ENCODE measurements at regions not wholly inside any gene's neighbourhood (a gene's known extent, or its start where the extent isn't known, plus 50 kb on each side); places are given as distances from the start of the nearest gene placed in this dataset.

DNA sequence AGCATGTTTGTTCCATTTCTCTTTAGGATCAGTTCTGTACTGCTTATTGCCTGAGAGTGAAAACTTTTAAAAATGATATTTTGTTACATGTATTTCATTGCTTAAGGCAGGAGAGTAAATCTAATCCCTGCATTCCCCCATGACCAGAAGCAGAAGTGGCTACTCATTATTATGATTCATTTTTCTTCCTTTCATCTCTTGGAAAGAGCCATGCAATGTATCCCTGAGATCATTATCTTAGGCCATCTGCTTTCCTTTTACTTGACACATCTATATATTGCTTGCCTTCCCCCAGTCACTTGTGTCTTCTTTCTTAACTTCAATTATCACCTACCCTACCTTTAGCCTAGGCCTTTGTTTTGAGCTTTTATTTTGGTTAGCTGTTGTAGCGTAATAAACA is 430.4 kb upstream of the CHRM3 start:
- Histone ChIP-seq H3K4me3 (ENCODE audit: insufficient read depth, low read length) (no peak overlapping the region), H4K20me1 (ENCODE audit: insufficient read depth, low read length) (no peaks in the 10 kb centered on the region), H3K27me3 (ENCODE audit: insufficient read depth, low read length) (no peaks in the 10 kb centered on the region), H3K4me2 (ENCODE audit: insufficient read depth, low read length) (no peak overlapping the region), H3K4me1 (ENCODE audit: insufficient read depth, low read length) (peaks cover 20% of the 10 kb centered on the region), H3K9me3 (ENCODE audit: low read depth, low read length) (no peaks in the 10 kb centered on the region), H3K79me2 (ENCODE audit: insufficient read depth, low read length) (no peaks in the 10 kb centered on the region), H2AFZ (ENCODE audit: low read length) (no peak overlapping the region), H3K27ac (ENCODE audit: low read depth, low read length) (no peak overlapping the region), H3K36me3 (ENCODE audit: insufficient read depth, low read length) (no peaks in the 10 kb centered on the region)
- no peak for TF ChIP-seq CTCF (IDR thresholded peaks at IDR 0.05; ENCODE audit: extremely low read depth, low read depth, low read length)
- DNase-seq (ENCODE audit: insufficient read length, low spot score, missing footprints) = no peak

- no peak overlapping the region for H2AFZ ChIP-seq (ENCODE audit: low read length)
- no peaks in the 10 kb centered on the region for H3K79me2 ChIP-seq (ENCODE audit: insufficient read depth, low read length)
- TF ChIP-seq CTCF (IDR thresholded peaks at IDR 0.05; ENCODE audit: extremely low read depth, low read depth, low read length) = no peak
- no peak overlapping the region for H3K4me3 ChIP-seq (ENCODE audit: insufficient read depth, low read length)
- no peaks in the 10 kb centered on the region for H3K36me3 ChIP-seq (ENCODE audit: insufficient read depth, low read length)
- H3K4me2 ChIP-seq (ENCODE audit: insufficient read depth, low read length) = no peak overlapping the region
- H4K20me1 ChIP-seq (ENCODE audit: insufficient read depth, low read length) = no peaks in the 10 kb centered on the region
- H3K27ac ChIP-seq (ENCODE audit: low read depth, low read length) = no peak overlapping the region
- no peaks in the 10 kb centered on the region for H3K9me3 ChIP-seq (ENCODE audit: low read depth, low read length)
- no peaks in the 10 kb centered on the region for H3K27me3 ChIP-seq (ENCODE audit: insufficient read depth, low read length)
- H3K4me1 ChIP-seq (ENCODE audit: insufficient read depth, low read length) = peaks cover 14% of the 10 kb centered on the region
- no peak for DNase-seq (ENCODE audit: insufficient read length, low spot score, missing footprints)
These were observed 431.5 kb upstream of the CHRM3 start for GRCh38 chr1:238954865-238955264.

DNA sequence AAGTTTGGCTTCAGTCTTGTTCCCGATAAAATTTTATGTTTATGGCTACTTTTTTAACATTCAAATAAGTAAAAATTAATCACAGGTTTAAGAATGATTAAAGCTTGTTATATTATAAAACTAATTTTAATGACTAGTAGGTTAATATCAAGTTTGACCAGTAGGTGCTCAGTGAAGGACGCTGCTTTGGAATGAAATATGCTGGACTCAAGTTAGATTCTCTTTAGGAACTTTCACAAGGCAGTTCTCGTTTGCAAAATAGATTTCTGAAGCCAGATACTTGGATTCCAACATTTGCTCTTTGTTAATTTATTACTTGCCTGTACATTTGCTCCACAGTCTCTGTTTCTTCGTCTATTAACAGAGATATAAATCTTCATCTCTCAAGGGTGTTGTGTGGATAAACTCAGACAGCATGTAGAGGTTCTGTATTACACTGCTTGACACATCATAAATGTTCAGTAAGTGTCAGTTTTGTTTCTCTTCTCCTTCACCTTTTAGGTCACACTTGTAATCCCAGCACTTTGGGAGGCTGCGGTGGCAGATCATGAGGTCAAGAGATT is 432.8 kb upstream of the CHRM3 start:
- Histone ChIP-seq H3K9me3 (ENCODE audit: low read depth, low read length) (no peaks in the 10 kb centered on the region), H2AFZ (ENCODE audit: low read length) (no peak overlapping the region), H3K4me2 (ENCODE audit: insufficient read depth, low read length) (no peak overlapping the region), H3K36me3 (ENCODE audit: insufficient read depth, low read length) (no peaks in the 10 kb centered on the region), H3K27me3 (ENCODE audit: insufficient read depth, low read length) (no peaks in the 10 kb centered on the region), H3K79me2 (ENCODE audit: insufficient read depth, low read length) (no peaks in the 10 kb centered on the region), H3K4me3 (ENCODE audit: insufficient read depth, low read length) (no peak overlapping the region), H4K20me1 (ENCODE audit: insufficient read depth, low read length) (no peaks in the 10 kb centered on the region), H3K27ac (ENCODE audit: low read depth, low read length) (no peak overlapping the region), H3K4me1 (ENCODE audit: insufficient read depth, low read length) (peaks cover 11% of the 10 kb centered on the region)
- DNase-seq (ENCODE audit: insufficient read length, low spot score, missing footprints) = no peak
- peak; percentile 33 for TF ChIP-seq CTCF (IDR thresholded peaks at IDR 0.05; ENCODE audit: extremely low read depth, low read depth, low read length)

- H3K4me2 ChIP-seq (ENCODE audit: insufficient read depth, low read length) = peak overlapping the region; percentile 2
- no peaks in the 10 kb centered on the region for H3K9me3 ChIP-seq (ENCODE audit: low read depth, low read length)
- H3K36me3 ChIP-seq (ENCODE audit: insufficient read depth, low read length) = no peaks in the 10 kb centered on the region
- no peak overlapping the region for H2AFZ ChIP-seq (ENCODE audit: low read length)
- no peak overlapping the region for H3K4me3 ChIP-seq (ENCODE audit: insufficient read depth, low read length)
- H3K27me3 ChIP-seq (ENCODE audit: insufficient read depth, low read length) = no peaks in the 10 kb centered on the region
- H3K27ac ChIP-seq (ENCODE audit: low read depth, low read length) = no peak overlapping the region
- H3K4me1 ChIP-seq (ENCODE audit: insufficient read depth, low read length) = peaks cover 11% of the 10 kb centered on the region
- H4K20me1 ChIP-seq (ENCODE audit: insufficient read depth, low read length) = no peaks in the 10 kb centered on the region
- DNase-seq (ENCODE audit: insufficient read length, low spot score, missing footprints) = peak; percentile 34
- no peaks in the 10 kb centered on the region for H3K79me2 ChIP-seq (ENCODE audit: insufficient read depth, low read length)
- TF ChIP-seq CTCF (IDR thresholded peaks at IDR 0.05; ENCODE audit: extremely low read depth, low read depth, low read length) = peak; percentile 65
These were observed 434.6 kb upstream of the CHRM3 start for GRCh38 chr1:238951809-238952208.
